Coronary artery (tissue), 2 donors: ENCODE measurements at regions not wholly inside any gene's neighbourhood (a gene's known extent, or its start where the extent isn't known, plus 50 kb on each side); places are given as distances from the start of the nearest gene placed in this dataset.
"Not testable (repeated sequence)": the region's sequence is repeated elsewhere in the genome, so short reads cannot be mapped to it uniquely, and the experiment has no call there.

ENCODE experiments used
- DNase-seq: peaks from one replicate; pipeline ENCODE4 v3.0.0-alpha.2; 2017; ENCODE audit warnings: low spot score
- H3K27ac ChIP-seq, 2 donors: fragments of 200-600 bp; sonication (generic); one replicate each; pipeline ENCODE4 v1.5.1; 2016 to 2019
- H3K4me3 ChIP-seq: fragments of 200-600 bp; sonication (generic); 2 replicates; pipeline ENCODE4 v1.5.1; 2016; ENCODE audit warnings: mild to moderate bottlenecking, moderate library complexity
- CTCF ChIP-seq: fragments of 200-600 bp; sonication (generic); IDR thresholded peaks from one replicate; pipeline ENCODE4 v1.5.1; 2019; ENCODE audit warnings: antibody characterized with exemption

GRCh38 chr17:70597774-70598173 is 428.4 kb downstream of the KCNJ2 start:
- H3K4me3 ChIP-seq = no peak overlapping the region
- H3K27ac ChIP-seq = no peak overlapping the region
- TF ChIP-seq CTCF = no peak
- no peak for DNase-seq

GRCh38 chr17:70599198-70599597 is 429.9 kb downstream of the KCNJ2 start:
- no peak overlapping the region for H3K4me3 ChIP-seq
- no peak for DNase-seq
- no peak for TF ChIP-seq CTCF
- H3K27ac ChIP-seq = no peak overlapping the region

- not testable (repeated sequence) for H3K27ac ChIP-seq, DNase-seq, H3K4me3 ChIP-seq
Measured at GRCh38 chr17:70599945-70600344, 430.6 kb downstream of the KCNJ2 start.

- DNase-seq = no peak
- TF ChIP-seq CTCF = no peak
- H3K27ac ChIP-seq = no peak overlapping the region
- no peak overlapping the region for H3K4me3 ChIP-seq
Measured at GRCh38 chr17:70603226-70603625, 433.9 kb downstream of the KCNJ2 start.

- no peak for DNase-seq
- H3K27ac ChIP-seq = no peak overlapping the region
- TF ChIP-seq CTCF = no peak
- H3K4me3 ChIP-seq = no peak overlapping the region
Measured at GRCh38 chr17:70604854-70605253, 435.5 kb downstream of the KCNJ2 start.

- TF ChIP-seq CTCF = no peak
- H3K4me3 ChIP-seq = no peak overlapping the region
- no peak for DNase-seq
- H3K27ac ChIP-seq = no peak overlapping the region
Measured at GRCh38 chr17:70606086-70606485, 436.8 kb downstream of the KCNJ2 start.

- no peak overlapping the region for H3K4me3 ChIP-seq
- no peak for TF ChIP-seq CTCF
- no peak for DNase-seq
- H3K27ac ChIP-seq = no peak overlapping the region
Measured at GRCh38 chr17:70608193-70608592, 438.9 kb downstream of the KCNJ2 start.

GRCh38 chr17:70608957-70609356 is 439.6 kb downstream of the KCNJ2 start:
- TF ChIP-seq CTCF = no peak
- H3K27ac ChIP-seq = no peak overlapping the region
- DNase-seq = no peak
- H3K4me3 ChIP-seq = no peak overlapping the region
